GM23338 (cell line): ENCODE measurements at regions not wholly inside any gene's neighbourhood (a gene's known extent, or its start where the extent isn't known, plus 50 kb on each side); places are given as distances from the start of the nearest gene placed in this dataset.

ENCODE experiments used
- ATAC-seq: fragments of 200-7000 bp; cut with Tn5 transposase; 3 replicates; pipeline ENCODE4 v1.9.1; 2020
- DNase-seq: peaks from one replicate; pipeline ENCODE4 v3.0.0-alpha.2; 2015; ENCODE audit warnings: low spot score
- H2AFZ ChIP-seq: fragments of 200-600 bp; sonication (generic); 2 replicates; pipeline ENCODE4 v1.8.0; 2016; ENCODE audit warnings: antibody characterized with exemption, mild to moderate bottlenecking, moderate library complexity
- H3F3A ChIP-seq: fragments of 200-600 bp; sonication (generic); replicated peaks from 2 replicates; pipeline ENCODE4 v1.8.0; 2017; ENCODE audit warnings: antibody characterized with exemption, mixed run types, low read depth
- H3K27ac ChIP-seq: fragments of 200-600 bp; sonication (generic); 2 replicates; pipeline ENCODE4 v1.6.1; 2016; ENCODE audit warnings: low read depth
- H3K27me3 ChIP-seq: fragments of 200-600 bp; sonication (generic); 2 replicates; pipeline ENCODE4 v1.8.0; 2016; ENCODE audit warnings: mild to moderate bottlenecking, mixed run types, moderate library complexity; ENCODE audit not compliant: insufficient read depth
- H3K36me3 ChIP-seq: fragments of 200-600 bp; sonication (generic); 2 replicates; pipeline ENCODE4 v1.8.0; 2016; ENCODE audit warnings: mild to moderate bottlenecking; ENCODE audit not compliant: insufficient read depth
- H3K4me1 ChIP-seq: fragments of 200-600 bp; sonication (generic); 2 replicates; pipeline ENCODE4 v1.8.0; 2016; ENCODE audit warnings: mild to moderate bottlenecking, moderate library complexity; ENCODE audit not compliant: insufficient read depth
- H3K4me2 ChIP-seq: fragments of 200-600 bp; sonication (generic); 2 replicates; pipeline ENCODE4 v1.7.1; 2017; ENCODE audit warnings: mixed run types
- H3K4me3 ChIP-seq: fragments of 200-600 bp; sonication (generic); 2 replicates; pipeline ENCODE4 v1.6.1; 2016; ENCODE audit warnings: mixed run types
- H3K79me2 ChIP-seq: fragments of 200-600 bp; sonication (generic); replicated peaks from 2 replicates; pipeline ENCODE4 v1.8.0; 2017; ENCODE audit warnings: mild to moderate bottlenecking; ENCODE audit not compliant: insufficient read depth
- H3K9me2 ChIP-seq: fragments of 200-600 bp; sonication (generic); 2 replicates; pipeline ENCODE4 v1.8.0; 2017; ENCODE audit not compliant: insufficient read depth
- H4K20me1 ChIP-seq: fragments of 200-600 bp; sonication (generic); replicated peaks from 2 replicates; pipeline ENCODE4 v1.8.0; 2017; ENCODE audit warnings: mild to moderate bottlenecking; ENCODE audit not compliant: insufficient read depth
- H3K27ac Mint-ChIP-seq: 2 replicates; pipeline ENCODE4 v1.8.0; 2020; ENCODE audit warnings: inconsistent platforms, mild to moderate bottlenecking, moderate library complexity, mixed read lengths
- H3K27me3 Mint-ChIP-seq: 3 replicates; pipeline ENCODE4 v1.8.0; 2022; ENCODE audit warnings: low read depth, mild to moderate bottlenecking, moderate library complexity, mixed read lengths, inconsistent platforms; ENCODE audit not compliant: insufficient read depth, poor library complexity
- H3K36me3 Mint-ChIP-seq: 3 replicates; pipeline ENCODE4 v1.8.0; 2021; ENCODE audit warnings: low read depth, mild to moderate bottlenecking, inconsistent platforms, moderate library complexity, mixed read lengths
- H3K4me1 Mint-ChIP-seq: 3 replicates; pipeline ENCODE4 v1.8.0; 2020; ENCODE audit warnings: mild to moderate bottlenecking, inconsistent platforms, mixed read lengths
- H3K4me3 Mint-ChIP-seq: 3 replicates; pipeline ENCODE4 v1.8.0; 2021; ENCODE audit warnings: moderate library complexity, mild to moderate bottlenecking, inconsistent platforms, mixed read lengths
- H3K9me3 Mint-ChIP-seq: 3 replicates; pipeline ENCODE4 v1.8.0; 2020; ENCODE audit warnings: moderate library complexity, mild to moderate bottlenecking, inconsistent platforms, mixed read lengths
- CREB1 ChIP-seq: fragments of 250-450 bp; sonication (Bioruptor Pico); IDR thresholded peaks from 2 replicates; pipeline ENCODE4 v1.5.0; 2020; ENCODE audit warnings: low read depth, mild to moderate bottlenecking, moderate library complexity
- EZH2 ChIP-seq: fragments of 200-600 bp; sonication (generic); IDR thresholded peaks from one replicate; pipeline ENCODE4 v1.8.0; 2017; ENCODE audit warnings: antibody characterized with exemption, mild to moderate bottlenecking, low read depth; ENCODE audit not compliant: unreplicated experiment
- EZH2phosphoT487 ChIP-seq: fragments of 200-600 bp; sonication (generic); IDR thresholded peaks from one replicate; pipeline ENCODE4 v1.8.1; 2018; ENCODE audit warnings: antibody characterized with exemption; ENCODE audit not compliant: unreplicated experiment
- JUNB ChIP-seq: IDR thresholded peaks from one replicate; pipeline ENCODE4 v1.6.1; 2016; ENCODE audit warnings: antibody characterized with exemption; ENCODE audit not compliant: unreplicated experiment
- NANOG ChIP-seq: IDR thresholded peaks from 2 replicates; pipeline ENCODE4 v1.6.1; 2016; ENCODE audit warnings: antibody characterized with exemption, borderline replicate concordance
- POLR2AphosphoS5 ChIP-seq: IDR thresholded peaks from 2 replicates; pipeline ENCODE4 v1.6.1; 2016; ENCODE audit warnings: antibody characterized with exemption, low read depth
- STAT1 ChIP-seq: IDR thresholded peaks from one replicate; pipeline ENCODE4 v1.6.1; 2016; ENCODE audit warnings: antibody characterized with exemption; ENCODE audit not compliant: unreplicated experiment
- ZNF114 ChIP-seq: fragments of 250-450 bp; sonication (Bioruptor Pico); IDR thresholded peaks from 2 replicates; pipeline ENCODE4 v1.5.0; 2020; ENCODE audit warnings: mild to moderate bottlenecking, moderate library complexity
- ZNF331 ChIP-seq: fragments of 250-450 bp; sonication (Bioruptor Pico); IDR thresholded peaks from 2 replicates; pipeline ENCODE4 v1.5.0; 2020; ENCODE audit warnings: low read depth, mild to moderate bottlenecking, moderate library complexity
- TF ChIP-seq, protein P1 (sequence below): IDR thresholded peaks from one replicate; pipeline ENCODE4 v1.6.1; 2018; ENCODE audit warnings: antibody characterized with exemption; ENCODE audit not compliant: unreplicated experiment
- TF ChIP-seq, protein P2 (sequence below): fragments of 250-450 bp; sonication (Bioruptor Pico); IDR thresholded peaks from 2 replicates; pipeline ENCODE4 v1.5.0; 2020; ENCODE audit warnings: mild to moderate bottlenecking, moderate library complexity
- TF ChIP-seq, protein P3 (sequence below): IDR thresholded peaks from 2 replicates; pipeline ENCODE4 v1.6.1; 2016; ENCODE audit warnings: antibody characterized with exemption
- TF ChIP-seq, protein P4 (sequence below), 2 experiments: fragments of 200-600 bp in 1 of 2; sonication (generic) in 1 of 2; conservative IDR thresholded peaks; 2 replicates each; pipeline versions ENCODE4 v1.5.1 to v1.6.1; 2016 to 2017; ENCODE audit warnings: antibody characterized with exemption in 2 of 2, low read depth in 2 of 2, mild to moderate bottlenecking in 2 of 2, moderate library complexity in 1 of 2

DNA sequence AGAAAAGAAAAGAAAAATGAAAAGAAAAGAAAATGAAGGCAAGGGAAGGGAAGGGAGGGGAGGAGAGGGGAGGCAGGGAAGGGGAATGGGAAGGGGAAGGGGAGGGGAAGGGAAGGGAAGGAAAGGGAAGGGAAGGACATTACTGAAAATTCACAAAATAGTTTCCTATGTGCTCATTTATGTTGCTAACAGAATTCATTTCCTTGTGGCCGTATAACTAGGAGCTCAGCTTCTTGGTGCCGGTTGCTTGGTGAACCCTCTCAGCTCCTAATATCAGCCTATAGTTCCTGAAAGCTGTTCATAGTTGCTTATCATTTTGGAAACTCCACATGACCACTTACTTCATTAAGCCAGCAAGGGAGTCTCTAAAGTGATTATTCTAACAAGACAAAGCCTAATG is 379.8 kb upstream of the TMEFF2 start:
- no peak overlapping the region for H3K27ac Mint-ChIP-seq
- no peak overlapping the region for H2AFZ ChIP-seq

More for the DNA sequence above, 379.8 kb upstream of the TMEFF2 start:
- Histone ChIP-seq H3K4me2 (no peak overlapping the region), H3K4me3 (no peak overlapping the region), H4K20me1 (no peaks in the 10 kb centered on the region), H3K4me1 (no peaks in the 10 kb centered on the region), H3K9me2 (no peaks in the 10 kb centered on the region; the same call in 1 of the 2 replicates), H3K36me3 (no peaks in the 10 kb centered on the region), H3F3A (no peaks in the 10 kb centered on the region), H3K27ac (no peak overlapping the region), H3K27me3 (no peaks in the 10 kb centered on the region), H3K79me2 (no peaks in the 10 kb centered on the region)
- Mint-ChIP-seq H3K4me1 (no peaks in the 10 kb centered on the region), H3K36me3 (no peaks in the 10 kb centered on the region), H3K9me3 (no peaks in the 10 kb centered on the region), H3K27me3 (no peaks in the 10 kb centered on the region), H3K4me3 (no peak overlapping the region)
- ATAC-seq (no peak), DNase-seq (no peak)
- TF ChIP-seq, protein P1, sequence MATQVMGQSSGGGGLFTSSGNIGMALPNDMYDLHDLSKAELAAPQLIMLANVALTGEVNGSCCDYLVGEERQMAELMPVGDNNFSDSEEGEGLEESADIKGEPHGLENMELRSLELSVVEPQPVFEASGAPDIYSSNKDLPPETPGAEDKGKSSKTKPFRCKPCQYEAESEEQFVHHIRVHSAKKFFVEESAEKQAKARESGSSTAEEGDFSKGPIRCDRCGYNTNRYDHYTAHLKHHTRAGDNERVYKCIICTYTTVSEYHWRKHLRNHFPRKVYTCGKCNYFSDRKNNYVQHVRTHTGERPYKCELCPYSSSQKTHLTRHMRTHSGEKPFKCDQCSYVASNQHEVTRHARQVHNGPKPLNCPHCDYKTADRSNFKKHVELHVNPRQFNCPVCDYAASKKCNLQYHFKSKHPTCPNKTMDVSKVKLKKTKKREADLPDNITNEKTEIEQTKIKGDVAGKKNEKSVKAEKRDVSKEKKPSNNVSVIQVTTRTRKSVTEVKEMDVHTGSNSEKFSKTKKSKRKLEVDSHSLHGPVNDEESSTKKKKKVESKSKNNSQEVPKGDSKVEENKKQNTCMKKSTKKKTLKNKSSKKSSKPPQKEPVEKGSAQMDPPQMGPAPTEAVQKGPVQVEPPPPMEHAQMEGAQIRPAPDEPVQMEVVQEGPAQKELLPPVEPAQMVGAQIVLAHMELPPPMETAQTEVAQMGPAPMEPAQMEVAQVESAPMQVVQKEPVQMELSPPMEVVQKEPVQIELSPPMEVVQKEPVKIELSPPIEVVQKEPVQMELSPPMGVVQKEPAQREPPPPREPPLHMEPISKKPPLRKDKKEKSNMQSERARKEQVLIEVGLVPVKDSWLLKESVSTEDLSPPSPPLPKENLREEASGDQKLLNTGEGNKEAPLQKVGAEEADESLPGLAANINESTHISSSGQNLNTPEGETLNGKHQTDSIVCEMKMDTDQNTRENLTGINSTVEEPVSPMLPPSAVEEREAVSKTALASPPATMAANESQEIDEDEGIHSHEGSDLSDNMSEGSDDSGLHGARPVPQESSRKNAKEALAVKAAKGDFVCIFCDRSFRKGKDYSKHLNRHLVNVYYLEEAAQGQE = no peak
- TF ChIP-seq JUNB (no peak), EZH2 (no peak), EZH2phosphoT487 (no peak), ZNF331 (CRISPR knock-in tag) (no peak), NANOG (no peak), STAT1 (no peak), POLR2AphosphoS5 (no peak), ZNF114 (CRISPR knock-in tag) (no peak), CREB1 (no peak)
- TF ChIP-seq, protein P2, sequence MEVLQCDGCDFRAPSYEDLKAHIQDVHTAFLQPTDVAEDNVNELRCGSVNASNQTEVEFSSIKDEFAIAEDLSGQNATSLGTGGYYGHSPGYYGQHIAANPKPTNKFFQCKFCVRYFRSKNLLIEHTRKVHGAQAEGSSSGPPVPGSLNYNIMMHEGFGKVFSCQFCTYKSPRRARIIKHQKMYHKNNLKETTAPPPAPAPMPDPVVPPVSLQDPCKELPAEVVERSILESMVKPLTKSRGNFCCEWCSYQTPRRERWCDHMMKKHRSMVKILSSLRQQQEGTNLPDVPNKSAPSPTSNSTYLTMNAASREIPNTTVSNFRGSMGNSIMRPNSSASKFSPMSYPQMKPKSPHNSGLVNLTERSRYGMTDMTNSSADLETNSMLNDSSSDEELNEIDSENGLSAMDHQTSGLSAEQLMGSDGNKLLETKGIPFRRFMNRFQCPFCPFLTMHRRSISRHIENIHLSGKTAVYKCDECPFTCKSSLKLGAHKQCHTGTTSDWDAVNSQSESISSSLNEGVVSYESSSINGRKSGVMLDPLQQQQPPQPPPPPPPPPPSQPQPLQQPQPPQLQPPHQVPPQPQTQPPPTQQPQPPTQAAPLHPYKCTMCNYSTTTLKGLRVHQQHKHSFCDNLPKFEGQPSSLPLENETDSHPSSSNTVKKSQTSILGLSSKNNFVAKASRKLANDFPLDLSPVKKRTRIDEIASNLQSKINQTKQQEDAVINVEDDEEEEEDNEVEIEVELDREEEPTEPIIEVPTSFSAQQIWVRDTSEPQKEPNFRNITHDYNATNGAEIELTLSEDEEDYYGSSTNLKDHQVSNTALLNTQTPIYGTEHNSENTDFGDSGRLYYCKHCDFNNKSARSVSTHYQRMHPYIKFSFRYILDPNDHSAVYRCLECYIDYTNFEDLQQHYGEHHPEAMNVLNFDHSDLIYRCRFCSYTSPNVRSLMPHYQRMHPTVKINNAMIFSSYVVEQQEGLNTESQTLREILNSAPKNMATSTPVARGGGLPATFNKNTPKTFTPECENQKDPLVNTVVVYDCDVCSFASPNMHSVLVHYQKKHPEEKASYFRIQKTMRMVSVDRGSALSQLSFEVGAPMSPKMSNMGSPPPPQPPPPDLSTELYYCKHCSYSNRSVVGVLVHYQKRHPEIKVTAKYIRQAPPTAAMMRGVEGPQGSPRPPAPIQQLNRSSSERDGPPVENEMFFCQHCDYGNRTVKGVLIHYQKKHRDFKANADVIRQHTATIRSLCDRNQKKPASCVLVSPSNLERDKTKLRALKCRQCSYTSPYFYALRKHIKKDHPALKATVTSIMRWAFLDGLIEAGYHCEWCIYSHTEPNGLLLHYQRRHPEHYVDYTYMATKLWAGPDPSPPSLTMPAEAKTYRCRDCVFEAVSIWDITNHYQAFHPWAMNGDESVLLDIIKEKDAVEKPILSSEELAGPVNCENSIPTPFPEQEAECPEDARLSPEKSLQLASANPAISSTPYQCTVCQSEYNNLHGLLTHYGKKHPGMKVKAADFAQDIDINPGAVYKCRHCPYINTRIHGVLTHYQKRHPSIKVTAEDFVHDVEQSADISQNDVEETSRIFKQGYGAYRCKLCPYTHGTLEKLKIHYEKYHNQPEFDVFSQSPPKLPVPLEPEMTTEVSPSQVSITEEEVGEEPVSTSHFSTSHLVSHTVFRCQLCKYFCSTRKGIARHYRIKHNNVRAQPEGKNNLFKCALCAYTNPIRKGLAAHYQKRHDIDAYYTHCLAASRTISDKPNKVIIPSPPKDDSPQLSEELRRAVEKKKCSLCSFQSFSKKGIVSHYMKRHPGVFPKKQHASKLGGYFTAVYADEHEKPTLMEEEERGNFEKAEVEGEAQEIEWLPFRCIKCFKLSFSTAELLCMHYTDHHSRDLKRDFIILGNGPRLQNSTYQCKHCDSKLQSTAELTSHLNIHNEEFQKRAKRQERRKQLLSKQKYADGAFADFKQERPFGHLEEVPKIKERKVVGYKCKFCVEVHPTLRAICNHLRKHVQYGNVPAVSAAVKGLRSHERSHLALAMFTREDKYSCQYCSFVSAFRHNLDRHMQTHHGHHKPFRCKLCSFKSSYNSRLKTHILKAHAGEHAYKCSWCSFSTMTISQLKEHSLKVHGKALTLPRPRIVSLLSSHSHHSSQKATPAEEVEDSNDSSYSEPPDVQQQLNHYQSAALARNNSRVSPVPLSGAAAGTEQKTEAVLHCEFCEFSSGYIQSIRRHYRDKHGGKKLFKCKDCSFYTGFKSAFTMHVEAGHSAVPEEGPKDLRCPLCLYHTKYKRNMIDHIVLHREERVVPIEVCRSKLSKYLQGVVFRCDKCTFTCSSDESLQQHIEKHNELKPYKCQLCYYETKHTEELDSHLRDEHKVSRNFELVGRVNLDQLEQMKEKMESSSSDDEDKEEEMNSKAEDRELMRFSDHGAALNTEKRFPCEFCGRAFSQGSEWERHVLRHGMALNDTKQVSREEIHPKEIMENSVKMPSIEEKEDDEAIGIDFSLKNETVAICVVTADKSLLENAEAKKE = no peak
- TF ChIP-seq, protein P3, sequence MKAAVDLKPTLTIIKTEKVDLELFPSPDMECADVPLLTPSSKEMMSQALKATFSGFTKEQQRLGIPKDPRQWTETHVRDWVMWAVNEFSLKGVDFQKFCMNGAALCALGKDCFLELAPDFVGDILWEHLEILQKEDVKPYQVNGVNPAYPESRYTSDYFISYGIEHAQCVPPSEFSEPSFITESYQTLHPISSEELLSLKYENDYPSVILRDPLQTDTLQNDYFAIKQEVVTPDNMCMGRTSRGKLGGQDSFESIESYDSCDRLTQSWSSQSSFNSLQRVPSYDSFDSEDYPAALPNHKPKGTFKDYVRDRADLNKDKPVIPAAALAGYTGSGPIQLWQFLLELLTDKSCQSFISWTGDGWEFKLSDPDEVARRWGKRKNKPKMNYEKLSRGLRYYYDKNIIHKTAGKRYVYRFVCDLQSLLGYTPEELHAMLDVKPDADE = no peak
- TF ChIP-seq, protein P4, sequence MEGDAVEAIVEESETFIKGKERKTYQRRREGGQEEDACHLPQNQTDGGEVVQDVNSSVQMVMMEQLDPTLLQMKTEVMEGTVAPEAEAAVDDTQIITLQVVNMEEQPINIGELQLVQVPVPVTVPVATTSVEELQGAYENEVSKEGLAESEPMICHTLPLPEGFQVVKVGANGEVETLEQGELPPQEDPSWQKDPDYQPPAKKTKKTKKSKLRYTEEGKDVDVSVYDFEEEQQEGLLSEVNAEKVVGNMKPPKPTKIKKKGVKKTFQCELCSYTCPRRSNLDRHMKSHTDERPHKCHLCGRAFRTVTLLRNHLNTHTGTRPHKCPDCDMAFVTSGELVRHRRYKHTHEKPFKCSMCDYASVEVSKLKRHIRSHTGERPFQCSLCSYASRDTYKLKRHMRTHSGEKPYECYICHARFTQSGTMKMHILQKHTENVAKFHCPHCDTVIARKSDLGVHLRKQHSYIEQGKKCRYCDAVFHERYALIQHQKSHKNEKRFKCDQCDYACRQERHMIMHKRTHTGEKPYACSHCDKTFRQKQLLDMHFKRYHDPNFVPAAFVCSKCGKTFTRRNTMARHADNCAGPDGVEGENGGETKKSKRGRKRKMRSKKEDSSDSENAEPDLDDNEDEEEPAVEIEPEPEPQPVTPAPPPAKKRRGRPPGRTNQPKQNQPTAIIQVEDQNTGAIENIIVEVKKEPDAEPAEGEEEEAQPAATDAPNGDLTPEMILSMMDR (conservative IDR thresholded peaks at IDR 0.05; ENCODE audit: low read depth in 2 of 2) = no peak
